Naive thymus-derived CD8-positive, alpha-beta T cell (primary cell): ENCODE measurements at regions not wholly inside any gene's neighbourhood (a gene's known extent, or its start where the extent isn't known, plus 50 kb on each side); places are given as distances from the start of the nearest gene placed in this dataset.

ENCODE experiments used
- ATAC-seq, 2 donors: fragments of 150-1000 bp; cut with Tn5 transposase in 1 of 2; sonication (Bioruptor Pico), chemical (Tn5 transposase) in 1 of 2; 1 replicate in 1 of 2; 2 replicates in 1 of 2; pipeline ENCODE4 v1.10.0; 2021; ENCODE audit warnings: mild to moderate bottlenecking in 2 of 2, moderate library complexity in 2 of 2
- POLR2A ChIA-PET: fragments of 350-600 bp; sonication (Branson Sonifier 250); formaldehyde crosslinking; loops from one replicate; lab custom pipeline; 2021; ENCODE audit warnings: antibody characterized with exemption; lab: Charles Lee
- DNase-seq, 10 donors: peaks; one replicate each; pipeline versions ENCODE4 v3.0.0 to v3.0.0-alpha.2; 2020 to 2022
- H3K27ac Mint-ChIP-seq, 10 donors: one replicate each; pipeline ENCODE4 v1.8.0; 2020 to 2022; ENCODE audit warnings: mild to moderate bottlenecking in 10 of 10, mixed read lengths in 10 of 10, moderate library complexity in 4 of 10, inconsistent platforms in 1 of 10
- H3K27me3 Mint-ChIP-seq, 5 donors: one replicate each; pipeline ENCODE4 v1.8.0; 2021 to 2022; ENCODE audit warnings: mixed read lengths in 5 of 5
- H3K36me3 Mint-ChIP-seq, 3 donors: one replicate each; pipeline ENCODE4 v1.8.0; 2020 to 2022; ENCODE audit warnings: mixed read lengths in 3 of 3, mild to moderate bottlenecking in 2 of 3, inconsistent platforms in 1 of 3
- H3K4me1 Mint-ChIP-seq, 4 donors: one replicate each; pipeline ENCODE4 v1.8.0; 2021 to 2022; ENCODE audit warnings: mixed read lengths in 4 of 4
- H3K4me3 Mint-ChIP-seq, 10 donors: one replicate each; pipeline ENCODE4 v1.8.0; 2020 to 2022; ENCODE audit warnings: mild to moderate bottlenecking in 10 of 10, mixed read lengths in 10 of 10, moderate library complexity in 6 of 10, inconsistent platforms in 1 of 10
- H3K9me3 Mint-ChIP-seq, 9 donors: one replicate each; pipeline ENCODE4 v1.8.0; 2020 to 2022; ENCODE audit warnings: mixed read lengths in 9 of 9, mild to moderate bottlenecking in 3 of 9, inconsistent platforms in 1 of 9, moderate library complexity in 1 of 9

GRCh38 chr5:123787635-123788034, 275.7 kb downstream of the CSNK1G3 start:
- ATAC-seq: no peak
- peaks cover 0 to 14% (median 8%) of the 10 kb centered on the region in 9 donors for H3K9me3 Mint-ChIP-seq
- H3K36me3 Mint-ChIP-seq: peaks cover 0 to 7% (median 0%) of the 10 kb centered on the region in 3 donors
- H3K27ac Mint-ChIP-seq: no peak overlapping the region
- DNase-seq: no peak
- no peaks in the 10 kb centered on the region for H3K27me3 Mint-ChIP-seq
- H3K4me1 Mint-ChIP-seq: no peaks in the 10 kb centered on the region
- no peak overlapping the region for H3K4me3 Mint-ChIP-seq
- POLR2A ChIA-PET: no interaction called here

- ATAC-seq (no peak), DNase-seq (no peak)
- peaks cover 0 to 7% (median 0%) of the 10 kb centered on the region in 3 donors for H3K36me3 Mint-ChIP-seq
- H3K27ac Mint-ChIP-seq: no peak overlapping the region
- POLR2A ChIA-PET: no interaction called here
- no peak overlapping the region for H3K4me3 Mint-ChIP-seq
- H3K9me3 Mint-ChIP-seq: peaks cover 0 to 14% (median 8%) of the 10 kb centered on the region in 9 donors
- no peaks in the 10 kb centered on the region for H3K4me1 Mint-ChIP-seq
- H3K27me3 Mint-ChIP-seq: no peaks in the 10 kb centered on the region
Observed at GRCh38 chr5:123787136-123787535, 275.2 kb downstream of the CSNK1G3 start.

GRCh38 chr5:123786411-123786810, 274.4 kb downstream of the CSNK1G3 start:
- ATAC-seq (no peak), DNase-seq (no peak)
- Mint-ChIP-seq H3K36me3 (peaks cover 0 to 7% (median 0%) of the 10 kb centered on the region in 3 donors), H3K4me1 (no peaks in the 10 kb centered on the region), H3K27ac (no peak overlapping the region), H3K27me3 (no peaks in the 10 kb centered on the region), H3K9me3 (peaks cover 0 to 14% (median 8%) of the 10 kb centered on the region in 9 donors), H3K4me3 (no peak overlapping the region)
- POLR2A ChIA-PET: no interaction called here

- Mint-ChIP-seq H3K36me3 (peaks cover 0 to 7% (median 0%) of the 10 kb centered on the region in 3 donors), H3K4me1 (no peaks in the 10 kb centered on the region), H3K27me3 (no peaks in the 10 kb centered on the region), H3K4me3 (no peak overlapping the region), H3K9me3 (peaks cover 0 to 14% (median 8%) of the 10 kb centered on the region in 9 donors), H3K27ac (no peak overlapping the region)
- no peak for ATAC-seq
- POLR2A ChIA-PET: no interaction called here
- DNase-seq: no peak
Observed at GRCh38 chr5:123785162-123786071, 273.4 kb downstream of the CSNK1G3 start.

- POLR2A ChIA-PET: no interaction called here
- Mint-ChIP-seq H3K27me3 (peaks cover 0 to 1% (median 0%) of the 10 kb centered on the region in 5 donors), H3K36me3 (no peaks in the 10 kb centered on the region), H3K27ac (no peak overlapping the region), H3K4me3 (no peak overlapping the region), H3K4me1 (no peaks in the 10 kb centered on the region), H3K9me3 (peaks cover 0 to 1% (median 0%) of the 10 kb centered on the region in 9 donors)
- DNase-seq (no peak), ATAC-seq (no peak)
Observed at GRCh38 chr5:123783421-123783820, 271.4 kb downstream of the CSNK1G3 start.

GRCh38 chr5:123778641-123779040, 266.7 kb downstream of the CSNK1G3 start:
- no peak overlapping the region for H3K27ac Mint-ChIP-seq
- H3K36me3 Mint-ChIP-seq: no peaks in the 10 kb centered on the region
- H3K9me3 Mint-ChIP-seq: no peaks in the 10 kb centered on the region
- no peak overlapping the region for H3K4me3 Mint-ChIP-seq
- ATAC-seq (no peak), DNase-seq (no peak)
- peaks cover 0 to 1% (median 0%) of the 10 kb centered on the region in 5 donors for H3K27me3 Mint-ChIP-seq
- no peaks in the 10 kb centered on the region for H3K4me1 Mint-ChIP-seq
- POLR2A ChIA-PET: no interaction called here

GRCh38 chr5:123776761-123777160, 264.8 kb downstream of the CSNK1G3 start:
- no peak for ATAC-seq
- Mint-ChIP-seq H3K27me3 (peaks cover 0 to 1% (median 0%) of the 10 kb centered on the region in 5 donors), H3K4me3 (no peak overlapping the region), H3K36me3 (peaks cover 0 to 5% (median 0%) of the 10 kb centered on the region in 3 donors), H3K4me1 (no peaks in the 10 kb centered on the region), H3K27ac (no peak overlapping the region), H3K9me3 (peaks cover 0 to 12% (median 4%) of the 10 kb centered on the region in 9 donors)
- POLR2A ChIA-PET: no interaction called here
- no peak for DNase-seq

GRCh38 chr5:123771715-123772114, 259.7 kb downstream of the CSNK1G3 start:
- no peak overlapping the region for H3K4me3 Mint-ChIP-seq
- H3K27me3 Mint-ChIP-seq: peaks cover 0 to 4% (median 0%) of the 10 kb centered on the region in 5 donors
- POLR2A ChIA-PET: no interaction called here
- H3K27ac Mint-ChIP-seq: no peak overlapping the region
- ATAC-seq (no peak), DNase-seq (no peak)
- peaks cover 0 to 23% (median 10%) of the 10 kb centered on the region in 9 donors for H3K9me3 Mint-ChIP-seq
- no peaks in the 10 kb centered on the region for H3K4me1 Mint-ChIP-seq
- H3K36me3 Mint-ChIP-seq: peaks cover 0 to 8% (median 0%) of the 10 kb centered on the region in 3 donors

GRCh38 chr5:123763201-123763600, 251.2 kb downstream of the CSNK1G3 start:
- Mint-ChIP-seq H3K4me1 (no peaks in the 10 kb centered on the region), H3K9me3 (peaks cover 0 to 30% (median 6%) of the 10 kb centered on the region in 9 donors), H3K4me3 (no peak overlapping the region), H3K27ac (no peak overlapping the region), H3K36me3 (no peaks in the 10 kb centered on the region), H3K27me3 (no peaks in the 10 kb centered on the region)
- ATAC-seq (no peak), DNase-seq (no peak)
- POLR2A ChIA-PET: no interaction called here

- Mint-ChIP-seq H3K4me3 (no peak overlapping the region), H3K9me3 (peaks cover 0 to 6% (median 0%) of the 10 kb centered on the region in 9 donors), H3K4me1 (no peaks in the 10 kb centered on the region), H3K27ac (no peak overlapping the region), H3K27me3 (no peaks in the 10 kb centered on the region), H3K36me3 (no peaks in the 10 kb centered on the region)
- ATAC-seq (no peak), DNase-seq (no peak)
- POLR2A ChIA-PET: no interaction called here
Observed at GRCh38 chr5:123756816-123757215, 244.8 kb downstream of the CSNK1G3 start.

- ATAC-seq (no peak), DNase-seq (no peak)
- no peak overlapping the region for H3K27ac Mint-ChIP-seq
- no peaks in the 10 kb centered on the region for H3K4me1 Mint-ChIP-seq
- H3K9me3 Mint-ChIP-seq: peaks cover 0 to 6% (median 0%) of the 10 kb centered on the region in 9 donors
- peaks cover 0 to 2% (median 0%) of the 10 kb centered on the region in 5 donors for H3K27me3 Mint-ChIP-seq
- H3K36me3 Mint-ChIP-seq: no peaks in the 10 kb centered on the region
- no peak overlapping the region for H3K4me3 Mint-ChIP-seq
- POLR2A ChIA-PET: no interaction called here
Observed at GRCh38 chr5:123756318-123756665, 244.3 kb downstream of the CSNK1G3 start.

- ATAC-seq (no peak), DNase-seq (no peak)
- POLR2A ChIA-PET: no interaction called here
- H3K4me1 Mint-ChIP-seq: no peaks in the 10 kb centered on the region
- H3K9me3 Mint-ChIP-seq: peaks cover 0 to 6% (median 0%) of the 10 kb centered on the region in 9 donors
- no peak overlapping the region for H3K4me3 Mint-ChIP-seq
- H3K27me3 Mint-ChIP-seq: peaks cover 0 to 2% (median 0%) of the 10 kb centered on the region in 5 donors
- no peaks in the 10 kb centered on the region for H3K36me3 Mint-ChIP-seq
- no peak overlapping the region for H3K27ac Mint-ChIP-seq
Observed at GRCh38 chr5:123755653-123756317, 243.8 kb downstream of the CSNK1G3 start.

GRCh38 chr5:123754908-123755307, 242.9 kb downstream of the CSNK1G3 start:
- H3K36me3 Mint-ChIP-seq: no peaks in the 10 kb centered on the region
- no peaks in the 10 kb centered on the region for H3K4me1 Mint-ChIP-seq
- no peak overlapping the region for H3K27ac Mint-ChIP-seq
- peaks cover 0 to 6% (median 0%) of the 10 kb centered on the region in 9 donors for H3K9me3 Mint-ChIP-seq
- H3K27me3 Mint-ChIP-seq: peaks cover 0 to 2% (median 0%) of the 10 kb centered on the region in 5 donors
- POLR2A ChIA-PET: no interaction called here
- DNase-seq: no peak
- no peak for ATAC-seq
- no peak overlapping the region for H3K4me3 Mint-ChIP-seq
